DND-41 (cell line): ENCODE measurements at regions not wholly inside any gene's neighbourhood (a gene's known extent, or its start where the extent isn't known, plus 50 kb on each side); places are given as distances from the start of the nearest gene placed in this dataset.

Experiments used
- EZH2 ChIP-seq: IDR thresholded peaks from 3 replicates; pipeline ENCODE4 v1.6.1; 2012; ENCODE audit warnings: borderline replicate concordance, low read depth, mild to moderate bottlenecking, moderate library complexity, low read length, inconsistent platforms; ENCODE audit not compliant: severe bottlenecking
- TF ChIP-seq, protein P1 (sequence below): IDR thresholded peaks from 2 replicates; pipeline ENCODE4 v1.5.1; 2012; ENCODE audit warnings: borderline replicate concordance, low read length, moderate library complexity, mild to moderate bottlenecking; ENCODE audit not compliant: poor library complexity, severe bottlenecking; ENCODE audit errors: extremely low read depth

DNA sequence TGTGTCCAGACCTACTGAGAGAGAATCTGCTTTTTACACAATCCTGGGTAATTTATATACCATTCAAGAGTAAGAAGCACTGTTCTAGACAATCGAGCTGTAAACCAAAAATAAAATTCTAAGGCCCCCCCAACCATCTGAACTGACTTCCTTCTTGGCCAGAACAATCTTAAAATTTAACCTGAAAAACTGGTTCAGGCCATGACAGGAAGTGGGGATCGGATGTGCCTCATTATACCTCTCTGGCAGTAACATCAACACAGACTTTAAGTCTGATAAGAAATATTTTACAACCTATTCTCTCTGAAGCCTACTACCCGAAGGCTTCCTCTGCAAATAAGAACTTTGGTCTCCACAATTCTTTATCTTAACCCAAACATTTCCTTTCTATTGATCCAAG, 75.2 kb upstream of the KIF5B start:
- TF ChIP-seq, protein P1, sequence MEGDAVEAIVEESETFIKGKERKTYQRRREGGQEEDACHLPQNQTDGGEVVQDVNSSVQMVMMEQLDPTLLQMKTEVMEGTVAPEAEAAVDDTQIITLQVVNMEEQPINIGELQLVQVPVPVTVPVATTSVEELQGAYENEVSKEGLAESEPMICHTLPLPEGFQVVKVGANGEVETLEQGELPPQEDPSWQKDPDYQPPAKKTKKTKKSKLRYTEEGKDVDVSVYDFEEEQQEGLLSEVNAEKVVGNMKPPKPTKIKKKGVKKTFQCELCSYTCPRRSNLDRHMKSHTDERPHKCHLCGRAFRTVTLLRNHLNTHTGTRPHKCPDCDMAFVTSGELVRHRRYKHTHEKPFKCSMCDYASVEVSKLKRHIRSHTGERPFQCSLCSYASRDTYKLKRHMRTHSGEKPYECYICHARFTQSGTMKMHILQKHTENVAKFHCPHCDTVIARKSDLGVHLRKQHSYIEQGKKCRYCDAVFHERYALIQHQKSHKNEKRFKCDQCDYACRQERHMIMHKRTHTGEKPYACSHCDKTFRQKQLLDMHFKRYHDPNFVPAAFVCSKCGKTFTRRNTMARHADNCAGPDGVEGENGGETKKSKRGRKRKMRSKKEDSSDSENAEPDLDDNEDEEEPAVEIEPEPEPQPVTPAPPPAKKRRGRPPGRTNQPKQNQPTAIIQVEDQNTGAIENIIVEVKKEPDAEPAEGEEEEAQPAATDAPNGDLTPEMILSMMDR = no peak
- TF ChIP-seq EZH2 = no peak
